K562 (cell line): ENCODE measurements at regions not wholly inside any gene's neighbourhood (a gene's known extent, or its start where the extent isn't known, plus 50 kb on each side); places are given as distances from the start of the nearest gene placed in this dataset.

Experiments used
- ATAC-seq: fragments of 200-7000 bp; cut with Tn5 transposase; 3 replicates; pipeline ENCODE4 v1.9.1; 2020; ENCODE audit warnings: moderate library complexity
- BruUV-seq: library from RNA; stranded (reverse); fragments of 400-500 nt; replicated peaks from 2 replicates; lab custom pipeline; 2021; lab: Mats Ljungman, UMichigan
- CTCF ChIA-PET: fragments of 300-600 bp; formaldehyde crosslinking; extraction: SDS; loops from one replicate; lab custom pipeline; 2021; ENCODE audit warnings: low intra/inter-chr PET ratio; lab: Yijun Ruan, JAX
- POLR2A ChIA-PET: fragments of 300-600, 350-650 bp; sonication (Branson Sonifier 250); formaldehyde crosslinking; extraction: SDS; loops from one replicate; lab custom pipeline; 2021; ENCODE audit warnings: antibody characterized with exemption, inconsistent platforms; lab: Yijun Ruan, JAX
- DNase-seq, 4 experiments: peaks; one replicate each; pipeline versions ENCODE4 v3.0.0 to v3.0.0-alpha.2; 2011 to 2018; ENCODE audit warnings: low spot score in 3 of 4, mixed read lengths in 3 of 4; ENCODE audit errors: extremely low read depth in 1 of 4
- FAIRE-seq: peaks from 2 replicates; lab custom pipeline; 2011; peaks lifted over from hg19 to GRCh38; lab: Jason Lieb, UNC
- H2AFZ ChIP-seq: 2 replicates; pipeline ENCODE4 v1.6.0; 2011; ENCODE audit warnings: low read depth, low read length, control low read depth, inconsistent platforms
- H3K27ac ChIP-seq: fragments of 200-600 bp; 3 replicates; pipeline ENCODE4 v1.8.0; 2011; ENCODE audit warnings: low read depth, mild to moderate bottlenecking, control low read depth, inconsistent platforms, low read length, moderate library complexity, mixed read lengths; ENCODE audit errors: extremely low read depth
- H3K27me3 ChIP-seq, 2 experiments: fragments of 300-600 bp in 1 of 2; 2 replicates in 1 of 2; 3 replicates in 1 of 2; pipeline versions ENCODE4 v1.6.0 to v1.8.0; 2011; ENCODE audit warnings: inconsistent platforms in 2 of 2, low read length in 2 of 2, mild to moderate bottlenecking in 1 of 2, mixed read lengths in 1 of 2, moderate library complexity in 1 of 2; ENCODE audit not compliant: control insufficient read depth in 2 of 2, insufficient read depth in 2 of 2
- H3K36me3 ChIP-seq: fragments of 300-600 bp; 3 replicates; pipeline ENCODE4 v1.8.0; 2011; ENCODE audit warnings: mild to moderate bottlenecking, low read length, inconsistent platforms; ENCODE audit not compliant: control insufficient read depth, insufficient read depth
- H3K4me1 ChIP-seq, 2 experiments: fragments of 200-600 bp in 1 of 2; replicated peaks in 1 of 2; 2 replicates in 1 of 2; 3 replicates in 1 of 2; pipeline versions ENCODE4 v1.5.1 to v1.8.0; 2011; ENCODE audit warnings: inconsistent platforms in 2 of 2, low read length in 2 of 2, mild to moderate bottlenecking in 1 of 2, mixed read lengths in 1 of 2, moderate library complexity in 1 of 2; ENCODE audit not compliant: control insufficient read depth in 2 of 2, insufficient read depth in 2 of 2
- H3K4me2 ChIP-seq: 2 replicates; pipeline ENCODE4 v1.6.1; 2011; ENCODE audit warnings: low read length, control low read depth, inconsistent platforms, mixed read lengths; ENCODE audit not compliant: insufficient read depth
- H3K4me3 ChIP-seq: fragments of 200-600 bp; sonication (generic), shearing (Covaris generic); 2 replicates; pipeline ENCODE4 v1.5.1; 2016; ENCODE audit warnings: control low read depth, inconsistent platforms
- H3K79me2 ChIP-seq: fragments of 200-600 bp; 3 replicates; pipeline ENCODE4 v1.8.0; 2011; ENCODE audit warnings: low read length, inconsistent platforms; ENCODE audit not compliant: control insufficient read depth, insufficient read depth
- H3K9ac ChIP-seq, 2 experiments: 2 replicates each; pipeline versions ENCODE4 v1.6.0 to v1.6.1; 2011; ENCODE audit warnings: low read depth in 2 of 2, low read length in 2 of 2, control low read depth in 1 of 2, inconsistent platforms in 1 of 2, mild to moderate bottlenecking in 1 of 2, mixed read lengths in 1 of 2; ENCODE audit not compliant: insufficient read depth in 1 of 2
- H3K9me1 ChIP-seq: one replicate; pipeline ENCODE4 v1.6.0; 2011; ENCODE audit warnings: inconsistent platforms, mild to moderate bottlenecking, low read length, moderate library complexity; ENCODE audit not compliant: control insufficient read depth, insufficient read depth
- H3K9me3 ChIP-seq: replicated peaks from 2 replicates; pipeline ENCODE4 v1.5.1; 2011; ENCODE audit warnings: low read depth, low read length, inconsistent platforms; ENCODE audit not compliant: control insufficient read depth, insufficient read depth
- H4K20me1 ChIP-seq: replicated peaks from 2 replicates; pipeline ENCODE4 v1.6.1; 2011; ENCODE audit warnings: low read length, inconsistent platforms, mixed read lengths; ENCODE audit not compliant: control insufficient read depth, insufficient read depth
- ELF1 ChIP-seq: fragments of 200-800 bp; sonication (Bioruptor generic); IDR thresholded peaks from 2 replicates; pipeline ENCODE4 v1.6.1; 2016; ENCODE audit warnings: missing genetic modification characterization, missing compliant biosample characterization
- FOXA1 ChIP-seq: fragments of 450-650 bp; IDR thresholded peaks from 2 replicates; pipeline ENCODE4 v1.6.1; 2016; ENCODE audit warnings: mild to moderate bottlenecking, borderline replicate concordance
- NEUROD1 ChIP-seq: fragments of 150-350 bp; IDR thresholded peaks from 2 replicates; pipeline ENCODE4 v1.6.1; 2014; ENCODE audit warnings: borderline replicate concordance, low read length, low read depth; ENCODE audit not compliant: partially characterized antibody
- POLR3G ChIP-seq: IDR thresholded peaks from 2 replicates; pipeline ENCODE4 v1.6.1; 2011; ENCODE audit not compliant: insufficient read length, insufficient replicate concordance; ENCODE audit errors: extremely low read depth
- ZNF133 ChIP-seq: fragments of 250-450 bp; sonication (Bioruptor Pico); IDR thresholded peaks from 2 replicates; pipeline ENCODE4 v1.4.0; 2020; ENCODE audit warnings: mild to moderate bottlenecking
- ZNF586 ChIP-seq: fragments of 450-650 bp; formaldehyde crosslinking; conservative IDR thresholded peaks from 2 replicates; pipeline ENCODE4 v1.4.0; 2020; ENCODE audit warnings: mild to moderate bottlenecking, moderate library complexity
- in situ Hi-C: fragments of 300-500 bp; cut with MboI; formaldehyde crosslinking; loops from 4 replicates; pipeline ENCODE4 v1.15.0; 2018; ENCODE audit warnings: inconsistent platforms, mixed read lengths
- intact Hi-C: fragments of 100-400 bp; cut with micrococcal nuclease; formaldehyde crosslinking; loops from 2 replicates; pipeline ENCODE4 v1.14.2; 2022
- TF ChIP-seq, protein P1 (sequence below): sonication (generic); formaldehyde crosslinking; IDR thresholded peaks from 2 replicates; pipeline ENCODE4 v1.8.0; 2022; ENCODE audit warnings: mild to moderate bottlenecking, missing genetic modification reagents

DNA sequence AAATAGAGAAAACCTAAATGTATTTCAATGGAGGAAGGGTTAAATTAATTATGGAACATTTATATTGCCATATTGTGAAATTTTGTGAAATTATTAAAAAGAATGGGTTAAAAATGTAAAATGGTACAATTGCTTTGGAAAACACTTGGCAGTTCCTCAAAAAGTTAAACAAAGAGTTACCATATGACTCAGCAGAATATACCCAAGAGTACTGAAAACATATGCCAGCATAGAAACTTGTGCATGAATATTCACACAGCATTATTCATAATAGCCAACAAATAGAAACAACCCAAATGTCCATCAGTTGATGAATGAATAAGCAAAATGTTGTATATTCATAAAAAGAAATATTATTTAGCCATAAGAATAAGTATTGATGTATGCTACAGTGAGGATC lies 181.0 kb upstream of the MAST4 start (continued):
- TF ChIP-seq, protein P1, sequence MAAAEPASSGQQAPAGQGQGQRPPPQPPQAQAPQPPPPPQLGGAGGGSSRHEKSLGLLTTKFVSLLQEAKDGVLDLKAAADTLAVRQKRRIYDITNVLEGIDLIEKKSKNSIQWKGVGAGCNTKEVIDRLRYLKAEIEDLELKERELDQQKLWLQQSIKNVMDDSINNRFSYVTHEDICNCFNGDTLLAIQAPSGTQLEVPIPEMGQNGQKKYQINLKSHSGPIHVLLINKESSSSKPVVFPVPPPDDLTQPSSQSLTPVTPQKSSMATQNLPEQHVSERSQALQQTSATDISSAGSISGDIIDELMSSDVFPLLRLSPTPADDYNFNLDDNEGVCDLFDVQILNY (CRISPR knock-in tag), result no peak
- TF ChIP-seq POLR3G (no peak), ZNF133 (no peak), ZNF586 (CRISPR knock-in tag) (no peak)

- intact Hi-C loops, result loop anchor here (10.0 kb wide), 1 partner anchor 112 kb away; no protein-coding TSS in a partner anchor
- BruUV-seq, result no TSS peak
- CTCF ChIA-PET, result no interaction called here
These were observed 179.5 kb upstream of the MAST4 start for GRCh38 chr5:66416698-66417097.

More at GRCh38 chr5:66416698-66417097, 179.5 kb upstream of the MAST4 start:
- FAIRE-seq, result no peak
- in situ Hi-C loops, result no loop called here
- DNase-seq, result no peak
- H3K27me3 ChIP-seq, result no peaks in the 10 kb centered on the region
- TF ChIP-seq ELF1 (tag) (no peak), FOXA1 (no peak), NEUROD1 (no peak)
- TF ChIP-seq, all 486 proteins: peak for 0
- no peak for ATAC-seq
- no peaks in the 10 kb centered on the region for H3K36me3 ChIP-seq
- no peaks in the 10 kb centered on the region for H3K79me2 ChIP-seq
- no peak overlapping the region for H3K27ac ChIP-seq
- H2AFZ ChIP-seq, result no peak overlapping the region
- H3K9me1 ChIP-seq, result no peaks in the 10 kb centered on the region
- H3K9ac ChIP-seq, result no peak overlapping the region
- no peak overlapping the region for H3K4me2 ChIP-seq
- no peaks in the 10 kb centered on the region for H3K9me3 ChIP-seq
- POLR2A ChIA-PET, result interaction anchor here (0.7 kb wide), 1 partner anchor 12 kb away, joined by 3 read pairs; no protein-coding TSS in a partner anchor
- no peaks in the 10 kb centered on the region for H4K20me1 ChIP-seq
- no peak overlapping the region for H3K4me3 ChIP-seq
- no peaks in the 10 kb centered on the region for H3K4me1 ChIP-seq
